IPS-15b (cell line): ENCODE measurements at regions not wholly inside any gene's neighbourhood (a gene's known extent, or its start where the extent isn't known, plus 50 kb on each side); places are given as distances from the start of the nearest gene placed in this dataset.

Experiments used
- H3K27me3 ChIP-seq: one replicate; pipeline ENCODE4 v1.6.1; 2013; ENCODE audit warnings: low read length; ENCODE audit not compliant: control insufficient read depth, insufficient read depth
- H3K36me3 ChIP-seq: one replicate; pipeline ENCODE4 v1.6.1; 2013; ENCODE audit warnings: low read length; ENCODE audit not compliant: control insufficient read depth, insufficient read depth
- H3K4me1 ChIP-seq: one replicate; pipeline ENCODE4 v1.6.1; 2013; ENCODE audit warnings: mild to moderate bottlenecking, low read length; ENCODE audit not compliant: control insufficient read depth, insufficient read depth
- H3K4me3 ChIP-seq: one replicate; pipeline ENCODE4 v1.5.1; 2013; ENCODE audit warnings: low read depth, low read length
- H3K9ac ChIP-seq: one replicate; pipeline ENCODE4 v1.6.1; 2013; ENCODE audit warnings: low read depth, mild to moderate bottlenecking, low read length
- H3K9me3 ChIP-seq: one replicate; pipeline ENCODE4 v1.6.1; 2013; ENCODE audit warnings: mild to moderate bottlenecking, low read length; ENCODE audit not compliant: control insufficient read depth, insufficient read depth

DNA sequence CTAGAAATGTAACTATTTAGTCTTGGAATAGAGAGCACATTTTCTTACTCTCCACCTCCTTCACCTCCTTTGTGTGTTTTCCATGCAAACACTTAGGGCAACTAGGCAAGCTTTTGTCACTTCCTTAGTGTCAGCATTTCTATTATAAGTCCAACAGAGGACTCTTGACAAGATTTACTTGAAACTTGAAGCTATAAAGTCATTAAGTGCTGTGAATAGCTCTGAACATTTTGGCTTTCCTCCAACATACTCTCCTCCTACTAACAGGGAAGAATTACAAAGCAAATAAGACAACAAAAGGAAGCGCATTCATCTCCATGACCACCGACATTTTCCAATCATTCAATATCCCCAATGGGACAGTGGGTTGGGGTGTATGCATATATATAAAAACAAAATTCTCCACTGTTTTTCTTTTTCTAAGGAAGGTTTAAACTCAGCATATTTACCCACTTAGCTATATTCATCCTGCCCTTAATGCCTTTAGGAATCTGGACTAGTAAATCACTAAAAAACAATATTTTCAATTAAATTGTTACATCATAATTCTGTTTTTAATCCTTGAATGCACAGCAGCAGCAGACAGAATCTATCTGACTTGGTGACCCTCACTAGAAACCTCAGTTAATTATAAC, 264.6 kb downstream of the SNCA start:
- no peak overlapping the region for H3K4me3 ChIP-seq

GRCh38 chr4:89570931-89571330, 263.3 kb upstream of the GPRIN3 start:
- no peaks in the 10 kb centered on the region for H3K27me3 ChIP-seq
- no peaks in the 10 kb centered on the region for H3K9me3 ChIP-seq
- H3K36me3 ChIP-seq: no peaks in the 10 kb centered on the region
- H3K4me1 ChIP-seq: peaks cover 5% of the 10 kb centered on the region
- H3K4me3 ChIP-seq: no peak overlapping the region
- H3K9ac ChIP-seq: no peak overlapping the region

More for the DNA sequence above, 264.6 kb downstream of the SNCA start:
- Histone ChIP-seq H3K27me3 (no peaks in the 10 kb centered on the region), H3K36me3 (no peaks in the 10 kb centered on the region), H3K9me3 (no peaks in the 10 kb centered on the region), H3K4me1 (peaks cover 5% of the 10 kb centered on the region), H3K9ac (no peak overlapping the region)

DNA sequence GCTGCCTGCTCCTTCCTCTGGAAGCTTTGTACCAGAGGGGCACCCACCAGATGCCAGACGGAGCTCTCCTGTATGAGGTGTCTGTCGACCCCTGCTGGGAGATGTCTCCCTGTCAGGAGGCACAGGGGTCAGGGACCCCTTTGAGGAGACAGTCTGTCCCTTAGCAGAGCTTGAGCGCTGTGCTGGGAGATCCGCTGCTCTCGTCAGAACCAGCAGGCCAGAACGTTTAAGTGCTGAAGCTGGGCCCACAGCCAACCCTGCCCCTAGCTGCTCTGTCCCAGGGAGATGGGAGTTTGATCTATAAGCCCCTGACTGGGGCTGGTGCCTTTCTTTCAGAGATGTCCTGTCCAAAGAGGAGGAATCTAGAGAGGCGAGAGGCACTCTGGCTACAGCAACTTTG, 260.3 kb upstream of the GPRIN3 start:
- Histone ChIP-seq H3K9me3 (no peaks in the 10 kb centered on the region), H3K9ac (no peak overlapping the region), H3K36me3 (no peaks in the 10 kb centered on the region), H3K4me1 (peaks cover 5% of the 10 kb centered on the region), H3K27me3 (no peaks in the 10 kb centered on the region), H3K4me3 (no peak overlapping the region)

DNA sequence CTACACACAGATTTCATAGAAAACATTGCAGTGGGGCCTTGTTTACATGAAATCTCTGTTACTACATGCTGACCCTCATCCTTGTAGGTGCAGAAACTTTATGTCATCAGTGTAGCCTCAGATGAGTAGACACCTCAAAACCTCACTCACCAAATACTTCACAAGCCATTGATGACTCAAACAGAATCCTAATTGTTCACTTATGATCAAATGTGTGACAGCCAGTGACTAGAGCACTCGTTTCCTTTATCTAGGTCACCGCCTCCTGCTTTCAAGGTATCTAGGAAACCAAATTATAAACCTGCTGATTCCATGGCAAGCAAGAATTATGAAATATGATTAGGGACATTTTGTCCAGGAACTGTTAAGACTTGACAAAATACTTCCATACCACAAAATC, 255.8 kb upstream of the GPRIN3 start:
- Histone ChIP-seq H3K4me3 (no peak overlapping the region), H3K9me3 (no peaks in the 10 kb centered on the region), H3K4me1 (peaks cover 13% of the 10 kb centered on the region), H3K9ac (no peak overlapping the region), H3K27me3 (peaks cover 2% of the 10 kb centered on the region), H3K36me3 (no peaks in the 10 kb centered on the region)

- no peaks in the 10 kb centered on the region for H3K36me3 ChIP-seq
- H3K9ac ChIP-seq: no peak overlapping the region
- H3K27me3 ChIP-seq: peaks cover 2% of the 10 kb centered on the region
- H3K4me1 ChIP-seq: peaks cover 13% of the 10 kb centered on the region
- no peaks in the 10 kb centered on the region for H3K9me3 ChIP-seq
- no peak overlapping the region for H3K4me3 ChIP-seq
Measured at GRCh38 chr4:89562746-89563145, 255.1 kb upstream of the GPRIN3 start.

GRCh38 chr4:89561048-89561447, 253.4 kb upstream of the GPRIN3 start:
- Histone ChIP-seq H3K9ac (no peak overlapping the region), H3K27me3 (peaks cover 2% of the 10 kb centered on the region), H3K36me3 (no peaks in the 10 kb centered on the region), H3K9me3 (no peaks in the 10 kb centered on the region), H3K4me1 (peaks cover 13% of the 10 kb centered on the region), H3K4me3 (no peak overlapping the region)

DNA sequence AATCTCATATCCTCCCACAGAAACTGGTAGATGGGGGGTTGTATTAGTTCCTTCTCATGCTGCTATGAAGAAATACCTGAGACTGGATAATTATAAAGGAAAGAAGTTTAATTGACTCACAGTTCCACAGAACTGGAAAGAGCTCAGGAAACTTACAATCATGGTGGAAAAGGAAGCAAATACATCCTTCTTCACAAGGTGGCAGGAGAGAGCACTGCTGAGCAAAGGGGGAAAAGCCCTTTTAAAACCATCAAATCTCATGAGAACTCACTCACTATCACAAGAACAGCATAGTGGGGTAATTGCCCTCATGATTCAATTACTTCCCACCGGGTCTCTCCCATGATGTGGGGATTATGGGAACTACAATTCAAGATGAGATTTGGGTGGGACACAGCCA, 250.5 kb upstream of the GPRIN3 start:
- H3K9ac ChIP-seq: no peak overlapping the region
- H3K9me3 ChIP-seq: no peaks in the 10 kb centered on the region
- no peak overlapping the region for H3K4me3 ChIP-seq
- H3K4me1 ChIP-seq: peaks cover 13% of the 10 kb centered on the region
- no peaks in the 10 kb centered on the region for H3K36me3 ChIP-seq
- peaks cover 2% of the 10 kb centered on the region for H3K27me3 ChIP-seq

DNA sequence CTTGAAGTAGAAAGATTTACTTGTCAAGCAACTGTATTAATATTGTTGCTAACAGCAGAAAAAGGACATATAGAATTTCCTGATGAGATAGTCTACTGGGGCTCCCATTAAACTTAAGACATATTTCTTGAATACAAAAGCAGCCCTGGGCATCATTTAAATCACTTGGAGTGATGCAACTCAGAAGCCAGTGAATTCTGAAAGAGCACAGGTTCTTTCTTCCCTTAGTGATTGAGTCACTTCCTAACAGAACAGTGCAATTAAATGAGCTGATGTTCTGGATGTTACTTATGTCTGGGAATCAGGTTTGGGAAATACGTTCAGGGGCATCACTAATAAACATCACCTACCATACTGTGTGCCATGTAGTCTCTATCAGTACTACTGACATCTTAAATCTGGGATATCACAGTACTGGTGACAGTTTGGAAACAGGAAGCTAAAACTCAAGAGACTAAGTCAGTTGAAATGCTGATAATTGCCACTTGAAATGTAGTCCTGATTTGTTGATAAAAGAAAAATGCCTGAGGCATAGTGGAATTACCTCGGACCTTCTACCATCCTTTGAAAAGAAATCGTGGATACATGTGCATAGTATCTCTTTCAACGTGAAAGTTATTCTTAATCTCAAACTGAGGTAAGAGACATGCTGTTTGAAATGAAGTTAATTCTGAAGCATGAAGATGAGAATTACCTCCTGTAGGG, 249.2 kb upstream of the GPRIN3 start:
- no peak overlapping the region for H3K4me3 ChIP-seq
- H3K27me3 ChIP-seq: peaks cover 2% of the 10 kb centered on the region
- H3K4me1 ChIP-seq: peaks cover 13% of the 10 kb centered on the region
- H3K9ac ChIP-seq: no peak overlapping the region
- H3K9me3 ChIP-seq: no peaks in the 10 kb centered on the region
- no peaks in the 10 kb centered on the region for H3K36me3 ChIP-seq

- H3K36me3 ChIP-seq: no peaks in the 10 kb centered on the region
- no peak overlapping the region for H3K4me3 ChIP-seq
- no peaks in the 10 kb centered on the region for H3K27me3 ChIP-seq
- H3K9me3 ChIP-seq: no peaks in the 10 kb centered on the region
- no peaks in the 10 kb centered on the region for H3K4me1 ChIP-seq
- H3K9ac ChIP-seq: no peak overlapping the region
Measured at GRCh38 chr4:89551191-89551590, 243.6 kb upstream of the GPRIN3 start.

DNA sequence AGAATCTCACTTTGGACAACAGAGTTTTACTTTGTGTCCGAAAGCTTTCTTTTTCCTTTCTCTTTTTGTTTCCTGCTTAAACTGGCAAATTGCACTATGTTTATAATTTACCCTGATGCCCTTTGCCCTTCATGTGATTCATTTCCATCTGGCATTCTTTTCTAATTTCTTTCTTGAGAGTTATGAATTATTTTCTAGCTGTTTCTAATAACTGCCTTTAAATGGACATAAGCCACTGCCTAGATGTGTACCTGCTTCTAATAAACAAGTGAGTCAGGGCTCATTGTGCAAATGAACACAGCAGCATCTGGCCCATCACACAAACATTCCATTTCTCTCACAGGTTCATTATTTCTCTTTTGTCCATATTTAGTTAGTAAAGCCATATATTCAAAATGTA, 242.3 kb upstream of the GPRIN3 start:
- Histone ChIP-seq H3K4me3 (no peak overlapping the region), H3K36me3 (no peaks in the 10 kb centered on the region), H3K9me3 (no peaks in the 10 kb centered on the region), H3K27me3 (no peaks in the 10 kb centered on the region), H3K4me1 (no peaks in the 10 kb centered on the region), H3K9ac (no peak overlapping the region)

DNA sequence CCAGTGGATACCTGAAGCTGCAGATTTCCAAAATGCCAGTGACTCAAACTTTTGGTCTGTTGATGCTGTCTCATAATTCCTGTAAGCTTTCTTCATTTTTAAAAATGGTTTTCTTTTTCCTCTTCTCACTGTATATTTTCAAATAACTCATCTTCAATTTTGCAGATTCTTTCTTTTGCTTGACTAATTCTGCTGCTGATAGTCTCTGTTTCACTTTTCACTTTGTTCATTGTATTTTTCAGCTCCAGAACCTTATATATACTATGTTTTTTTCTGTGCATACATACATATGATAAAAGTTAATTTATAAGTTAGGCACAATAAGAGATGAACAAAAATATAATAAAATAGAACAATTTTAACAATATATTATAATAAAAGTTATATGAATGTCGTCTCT, 237.7 kb upstream of the GPRIN3 start:
- no peaks in the 10 kb centered on the region for H3K36me3 ChIP-seq
- no peak overlapping the region for H3K4me3 ChIP-seq
- H3K9me3 ChIP-seq: no peaks in the 10 kb centered on the region
- H3K4me1 ChIP-seq: no peaks in the 10 kb centered on the region
- no peaks in the 10 kb centered on the region for H3K27me3 ChIP-seq
- H3K9ac ChIP-seq: no peak overlapping the region

DNA sequence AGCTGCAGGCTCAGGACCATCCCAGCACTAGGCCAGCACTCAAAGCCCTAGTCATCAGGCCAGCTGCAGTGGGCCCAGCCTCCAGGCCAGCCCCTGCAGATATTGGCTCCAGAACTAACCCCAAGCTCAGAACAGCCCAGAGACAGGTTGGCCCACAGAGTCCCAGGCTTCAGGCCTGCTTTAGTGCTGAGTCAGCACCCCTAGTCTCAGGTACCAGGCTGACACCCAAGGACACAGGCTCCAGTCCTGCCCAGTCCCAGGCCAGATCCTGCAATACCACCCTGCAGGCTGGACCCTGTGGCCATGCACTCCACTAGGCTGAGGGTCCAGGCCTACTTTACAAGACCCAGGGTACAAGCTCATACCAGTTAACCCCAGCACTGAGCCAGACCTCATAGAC, 234.4 kb upstream of the GPRIN3 start:
- no peak overlapping the region for H3K9ac ChIP-seq
- no peaks in the 10 kb centered on the region for H3K4me1 ChIP-seq
- no peaks in the 10 kb centered on the region for H3K27me3 ChIP-seq
- H3K36me3 ChIP-seq: no peaks in the 10 kb centered on the region
- no peaks in the 10 kb centered on the region for H3K9me3 ChIP-seq
- H3K4me3 ChIP-seq: no peak overlapping the region
